IMR-90 (cell line): ENCODE measurements at regions not wholly inside any gene's neighbourhood (a gene's known extent, or its start where the extent isn't known, plus 50 kb on each side); places are given as distances from the start of the nearest gene placed in this dataset.

Experiments used
- ATAC-seq: fragments of 200-7000 bp; cut with Tn5 transposase; 2 replicates; pipeline ENCODE4 v1.9.1; 2020; ENCODE audit warnings: low read depth, mild to moderate bottlenecking, moderate library complexity
- BruUV-seq: library from RNA; stranded (reverse); fragments of 400-500 nt; replicated peaks from 2 replicates; lab custom pipeline; 2021; lab: Mats Ljungman, UMichigan
- CTCF ChIA-PET: fragments of 300-600 bp; formaldehyde crosslinking; extraction: SDS; loops from one replicate; lab custom pipeline; 2021; ENCODE audit warnings: antibody characterized with exemption; lab: Yijun Ruan, JAX
- POLR2A ChIA-PET: fragments of 300-600 bp; sonication (Branson Sonifier 250); formaldehyde crosslinking; loops from one replicate; lab custom pipeline; 2022; ENCODE audit warnings: antibody characterized with exemption; ENCODE audit not compliant: unreplicated experiment; lab: Charles Lee
- DNase-seq: peaks from one replicate; pipeline ENCODE4 v3.0.0; 2013
- H2AFZ ChIP-seq: replicated peaks from 2 replicates; pipeline ENCODE3; 2013; ENCODE audit warnings: low read length, mild to moderate bottlenecking; ENCODE audit not compliant: poor library complexity
- H2AK5ac ChIP-seq: 2 replicates; pipeline ENCODE4 v1.6.1; 2013; ENCODE audit warnings: low read depth, low read length, inconsistent platforms
- H2AK9ac ChIP-seq: replicated peaks from 2 replicates; pipeline ENCODE3; 2013; ENCODE audit warnings: mild to moderate bottlenecking, low read depth, low read length, moderate library complexity; ENCODE audit not compliant: poor library complexity
- H2BK120ac ChIP-seq: 2 replicates; pipeline ENCODE4 v1.6.1; 2013; ENCODE audit warnings: low read depth, low read length, inconsistent platforms
- H2BK15ac ChIP-seq: 3 replicates; pipeline ENCODE4 v1.6.1; 2013; ENCODE audit warnings: low read depth, low read length, inconsistent platforms
- H2BK20ac ChIP-seq: 2 replicates; pipeline ENCODE4 v1.6.1; 2013; ENCODE audit warnings: low read depth, mild to moderate bottlenecking, inconsistent platforms, low read length, moderate library complexity
- H2BK5ac ChIP-seq: 2 replicates; pipeline ENCODE4 v1.6.1; 2013; ENCODE audit warnings: mild to moderate bottlenecking, low read depth, low read length, inconsistent platforms; ENCODE audit not compliant: poor library complexity, severe bottlenecking
- H3K14ac ChIP-seq: replicated peaks from 2 replicates; pipeline ENCODE4 v1.6.1; 2013; ENCODE audit warnings: low read depth, low read length, inconsistent platforms
- H3K18ac ChIP-seq: 2 replicates; pipeline ENCODE4 v1.6.1; 2013; ENCODE audit warnings: low read depth, low read length, control low read depth
- H3K23ac ChIP-seq: 2 replicates; pipeline ENCODE4 v1.6.1; 2013; ENCODE audit warnings: low read depth, low read length, inconsistent platforms
- H3K27ac ChIP-seq: 2 replicates; pipeline ENCODE4 v1.5.1; 2013; ENCODE audit warnings: mild to moderate bottlenecking, control low read depth, low read length; ENCODE audit not compliant: insufficient read depth
- H3K27me3 ChIP-seq: 2 replicates; pipeline ENCODE4 v1.6.1; 2013; ENCODE audit warnings: low read length; ENCODE audit not compliant: control insufficient read depth, insufficient read depth
- H3K36me3 ChIP-seq: 2 replicates; pipeline ENCODE4 v1.6.1; 2013; ENCODE audit warnings: low read length, mixed read lengths; ENCODE audit not compliant: control insufficient read depth, insufficient read depth
- H3K4ac ChIP-seq: 2 replicates; pipeline ENCODE4 v1.6.1; 2013; ENCODE audit warnings: low read depth, low read length, inconsistent platforms
- H3K4me1 ChIP-seq: 2 replicates; pipeline ENCODE4 v1.6.1; 2013; ENCODE audit warnings: low read length, mixed read lengths; ENCODE audit not compliant: control insufficient read depth, insufficient read depth
- H3K4me2 ChIP-seq: 2 replicates; pipeline ENCODE4 v1.6.1; 2013; ENCODE audit warnings: low read depth, mild to moderate bottlenecking, control low read depth, low read length, moderate library complexity
- H3K4me3 ChIP-seq: 2 replicates; pipeline ENCODE4 v1.5.1; 2013; ENCODE audit warnings: low read depth, mild to moderate bottlenecking, control low read depth, low read length, moderate library complexity; ENCODE audit not compliant: insufficient read depth
- H3K56ac ChIP-seq: 2 replicates; pipeline ENCODE4 v1.6.1; 2013; ENCODE audit warnings: low read length, inconsistent platforms; ENCODE audit not compliant: insufficient read depth; ENCODE audit errors: extremely low read depth
- H3K79me1 ChIP-seq, 2 experiments: 2 replicates each; pipeline ENCODE4 v1.6.1; 2013; ENCODE audit warnings: low read length in 2 of 2, inconsistent platforms in 1 of 2, low read depth in 1 of 2
- H3K9ac ChIP-seq: 2 replicates; pipeline ENCODE4 v1.6.1; 2013; ENCODE audit warnings: low read depth, low read length, control low read depth
- H3K9me1 ChIP-seq: 2 replicates; pipeline ENCODE4 v1.6.1; 2013; ENCODE audit warnings: low read length, inconsistent platforms; ENCODE audit not compliant: insufficient read depth
- H3K9me3 ChIP-seq: 2 replicates; pipeline ENCODE4 v1.6.1; 2013; ENCODE audit warnings: low read length; ENCODE audit not compliant: control insufficient read depth, insufficient read depth
- H4K20me1 ChIP-seq: 2 replicates; pipeline ENCODE4 v1.6.1; 2013; ENCODE audit warnings: low read length, inconsistent platforms; ENCODE audit not compliant: insufficient read depth
- H4K5ac ChIP-seq: 2 replicates; pipeline ENCODE4 v1.6.1; 2013; ENCODE audit warnings: mild to moderate bottlenecking, low read depth, low read length, control low read depth
- H4K8ac ChIP-seq, 2 experiments: 2 replicates each; pipeline ENCODE4 v1.6.1; 2013; ENCODE audit warnings: low read depth in 2 of 2, low read length in 2 of 2, control low read depth in 1 of 2, inconsistent platforms in 1 of 2
- H4K91ac ChIP-seq: 2 replicates; pipeline ENCODE4 v1.6.1; 2013; ENCODE audit warnings: low read depth, low read length, inconsistent platforms; ENCODE audit not compliant: insufficient read depth
- BHLHE40 ChIP-seq: fragments of 150-350 bp; IDR thresholded peaks from 2 replicates; pipeline ENCODE4 v1.6.1; 2016; ENCODE audit warnings: mild to moderate bottlenecking, low read depth, low read length
- CEBPB ChIP-seq: IDR thresholded peaks from 2 replicates; pipeline ENCODE4 v1.6.1; 2012; ENCODE audit warnings: low read depth, low read length, improper control_type of control experiment
- MAFK ChIP-seq: IDR thresholded peaks from 2 replicates; pipeline ENCODE4 v1.6.1; 2012; ENCODE audit warnings: low read depth, low read length, improper control_type of control experiment
- MAZ ChIP-seq: IDR thresholded peaks from 2 replicates; pipeline ENCODE4 v1.6.1; 2012; ENCODE audit warnings: low read depth, mild to moderate bottlenecking, low read length, improper control_type of control experiment, moderate library complexity, borderline replicate concordance
- MXI1 ChIP-seq: IDR thresholded peaks from 2 replicates; pipeline ENCODE4 v1.6.1; 2012; ENCODE audit warnings: low read depth, mild to moderate bottlenecking, low read length, moderate library complexity, borderline replicate concordance
- POLR2A ChIP-seq: IDR thresholded peaks from 2 replicates; pipeline ENCODE4 v1.6.1; 2012; ENCODE audit warnings: mild to moderate bottlenecking, low read depth, low read length
- RCOR1 ChIP-seq: IDR thresholded peaks from 2 replicates; pipeline ENCODE4 v1.6.1; 2012; ENCODE audit warnings: mild to moderate bottlenecking, low read length, improper control_type of control experiment; ENCODE audit not compliant: insufficient replicate concordance
- SMC3 ChIP-seq: fragments of 150-350 bp; IDR thresholded peaks from 2 replicates; pipeline ENCODE4 v1.6.1; 2016; ENCODE audit warnings: low read depth, mild to moderate bottlenecking, antibody characterized with exemption, low read length, moderate library complexity
- WGBS, 2 experiments: methylation state at CpG; one replicate each; pipeline versions ENCODE4 v1.1.5 to v1.1.7; 2013; ENCODE audit warnings: missing lambda C conversion rate in 2 of 2; ENCODE audit not compliant: insufficient read length in 1 of 2; ENCODE audit errors: extremely low coverage in 2 of 2; 5-methylcytosine and 5-hydroxymethylcytosine counted together
- dilution Hi-C: fragments of 300-500 bp; cut with HindIII; formaldehyde crosslinking; loops from one replicate; pipeline ENCODE4 v1.14.3; 2018; ENCODE audit warnings: low sequenced_read_pairs; ENCODE audit not compliant: unreplicated experiment
- in situ Hi-C: fragments of 300-500 bp; cut with MboI; formaldehyde crosslinking; loops from 3 replicates; pipeline ENCODE4 v1.14.3; 2019; ENCODE audit warnings: low sequenced_read_pairs, inconsistent platforms, mixed read lengths
- intact Hi-C: fragments of 100-400 bp; cut with micrococcal nuclease; formaldehyde crosslinking; loops from 2 replicates; pipeline ENCODE4 v1.10.0; 2022
- TF ChIP-seq, protein P1 (sequence below): fragments of 150-350 bp; IDR thresholded peaks from 2 replicates; pipeline ENCODE4 v1.6.1; 2017; ENCODE audit warnings: mild to moderate bottlenecking, antibody characterized with exemption, low read length, low read depth

DNA sequence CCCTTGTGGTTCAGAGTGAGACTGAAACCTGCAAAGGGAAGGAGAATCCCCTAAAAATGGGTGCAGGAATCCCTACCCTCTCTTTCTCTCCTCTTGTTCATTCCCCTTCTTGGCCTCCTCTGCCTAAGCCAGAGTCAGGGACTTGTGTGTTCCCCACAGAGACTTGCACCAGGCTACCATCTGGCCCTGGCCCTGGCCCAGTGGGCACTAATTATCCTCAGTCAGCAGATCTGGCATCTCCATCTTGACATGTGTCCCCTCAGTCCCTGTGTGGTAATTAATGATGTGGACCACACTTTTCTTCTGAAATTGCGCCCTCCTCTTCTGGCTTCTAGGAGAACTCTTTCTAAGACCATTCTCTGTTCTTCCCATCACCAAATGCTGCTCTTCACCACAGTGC lies 354.4 kb downstream of the SETD4 start:
- H3K18ac ChIP-seq, result no peak overlapping the region
- H3K23ac ChIP-seq, result no peak overlapping the region
- no peak overlapping the region for H2BK20ac ChIP-seq
- ChIA-PET POLR2A (no interaction called here), CTCF (no interaction called here)
- H3K36me3 ChIP-seq, result no peaks in the 10 kb centered on the region
- ATAC-seq, result no peak
- in situ Hi-C loops (no loop called here), dilution Hi-C loops (no loop called here), intact Hi-C loops (no loop called here)
- no peak overlapping the region for H4K91ac ChIP-seq
- no peak overlapping the region for H4K5ac ChIP-seq
- no peak overlapping the region for H2AK5ac ChIP-seq
- H3K9me3 ChIP-seq, result no peaks in the 10 kb centered on the region
- H2BK120ac ChIP-seq, result no peak overlapping the region
- H3K14ac ChIP-seq, result no peak overlapping the region
- H4K8ac ChIP-seq, result no peak overlapping the region
- no peak for TF ChIP-seq CEBPB
- peak; percentile 30 for TF ChIP-seq MAFK
- TF ChIP-seq, protein P1, sequence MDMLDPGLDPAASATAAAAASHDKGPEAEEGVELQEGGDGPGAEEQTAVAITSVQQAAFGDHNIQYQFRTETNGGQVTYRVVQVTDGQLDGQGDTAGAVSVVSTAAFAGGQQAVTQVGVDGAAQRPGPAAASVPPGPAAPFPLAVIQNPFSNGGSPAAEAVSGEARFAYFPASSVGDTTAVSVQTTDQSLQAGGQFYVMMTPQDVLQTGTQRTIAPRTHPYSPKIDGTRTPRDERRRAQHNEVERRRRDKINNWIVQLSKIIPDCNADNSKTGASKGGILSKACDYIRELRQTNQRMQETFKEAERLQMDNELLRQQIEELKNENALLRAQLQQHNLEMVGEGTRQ, result no peak
- no peak for TF ChIP-seq POLR2A
- no peak for TF ChIP-seq MAZ
- TF ChIP-seq SMC3, result no peak
- TF ChIP-seq RCOR1, result no peak
- TF ChIP-seq BHLHE40, result no peak
- TF ChIP-seq MXI1, result no peak
- peaks cover 24% of the 10 kb centered on the region for H3K27me3 ChIP-seq
- no peak overlapping the region for H2BK5ac ChIP-seq
- H3K4me2 ChIP-seq, result no peak overlapping the region
- H3K27ac ChIP-seq, result no peak overlapping the region
- no peaks in the 10 kb centered on the region for H4K20me1 ChIP-seq
- no peak overlapping the region for H3K4me3 ChIP-seq
- no TSS peak for BruUV-seq
- no peaks in the 10 kb centered on the region for H3K4me1 ChIP-seq
- WGBS, 2 experiments, result no CpG with 5 or more reads among the region's 1 CpG
- H3K9me1 ChIP-seq, result no peaks in the 10 kb centered on the region
- no peak overlapping the region for H2AK9ac ChIP-seq
- no peak overlapping the region for H2AFZ ChIP-seq
- H3K4ac ChIP-seq, result no peak overlapping the region
- DNase-seq, result no peak
- no peaks in the 10 kb centered on the region for H3K79me1 ChIP-seq
- no peak overlapping the region for H3K9ac ChIP-seq
- H2BK15ac ChIP-seq, result no peak overlapping the region
- H3K56ac ChIP-seq, result no peak overlapping the region
